Epithelial cell of esophagus (primary cell): ENCODE measurements at regions not wholly inside any gene's neighbourhood (a gene's known extent, or its start where the extent isn't known, plus 50 kb on each side); places are given as distances from the start of the nearest gene placed in this dataset.

Experiments used
- DNase-seq: peaks from one replicate; pipeline ENCODE4 v3.0.0; 2010; ENCODE audit warnings: low read depth
- H3K4me3 ChIP-seq: 2 replicates; pipeline ENCODE4 v1.5.1; 2011; ENCODE audit warnings: mild to moderate bottlenecking, low read length, control low read depth
- TF ChIP-seq, protein P1 (sequence below): IDR thresholded peaks from 2 replicates; pipeline ENCODE4 v1.5.1; 2011; ENCODE audit warnings: low read depth, mild to moderate bottlenecking, low read length, control low read depth, inconsistent platforms; ENCODE audit not compliant: insufficient read depth; ENCODE audit errors: missing control alignments

DNA sequence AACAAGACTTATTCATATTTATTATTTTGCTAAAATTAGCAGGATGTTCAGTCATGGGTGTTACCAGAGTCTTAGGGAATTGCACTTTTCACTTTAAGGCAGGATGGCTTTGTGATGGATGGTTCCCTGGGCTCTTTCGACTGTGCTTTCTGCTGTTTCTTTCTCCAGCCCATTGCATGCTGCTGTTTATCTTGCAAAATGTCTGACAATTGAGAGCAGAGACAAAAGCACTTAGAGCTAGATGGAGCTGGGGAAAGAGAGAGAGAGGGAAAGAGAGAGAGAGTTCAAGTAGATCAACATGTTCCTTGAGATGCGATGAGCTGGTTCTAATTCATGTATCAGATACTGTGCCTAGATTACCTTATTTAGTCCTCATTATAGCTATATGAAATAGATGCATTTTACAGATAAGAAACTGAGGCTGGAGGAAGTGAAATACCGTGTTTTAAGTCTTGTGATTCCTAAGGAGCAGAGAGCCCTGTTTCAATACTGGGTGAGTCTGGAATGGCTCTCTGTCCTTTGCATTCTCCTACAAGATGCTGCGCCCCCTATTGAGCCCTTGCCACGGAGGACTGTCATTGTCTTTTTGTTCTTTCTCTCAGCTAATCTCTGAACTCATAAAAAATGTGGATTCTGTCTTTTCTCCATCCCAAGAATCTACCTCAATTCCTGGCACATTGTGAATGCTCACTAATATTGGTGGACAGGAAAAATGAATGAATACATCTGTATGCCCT lies 227.9 kb downstream of the ALG10B start:
- no peak overlapping the region for H3K4me3 ChIP-seq
- DNase-seq: no peak
- TF ChIP-seq, protein P1, sequence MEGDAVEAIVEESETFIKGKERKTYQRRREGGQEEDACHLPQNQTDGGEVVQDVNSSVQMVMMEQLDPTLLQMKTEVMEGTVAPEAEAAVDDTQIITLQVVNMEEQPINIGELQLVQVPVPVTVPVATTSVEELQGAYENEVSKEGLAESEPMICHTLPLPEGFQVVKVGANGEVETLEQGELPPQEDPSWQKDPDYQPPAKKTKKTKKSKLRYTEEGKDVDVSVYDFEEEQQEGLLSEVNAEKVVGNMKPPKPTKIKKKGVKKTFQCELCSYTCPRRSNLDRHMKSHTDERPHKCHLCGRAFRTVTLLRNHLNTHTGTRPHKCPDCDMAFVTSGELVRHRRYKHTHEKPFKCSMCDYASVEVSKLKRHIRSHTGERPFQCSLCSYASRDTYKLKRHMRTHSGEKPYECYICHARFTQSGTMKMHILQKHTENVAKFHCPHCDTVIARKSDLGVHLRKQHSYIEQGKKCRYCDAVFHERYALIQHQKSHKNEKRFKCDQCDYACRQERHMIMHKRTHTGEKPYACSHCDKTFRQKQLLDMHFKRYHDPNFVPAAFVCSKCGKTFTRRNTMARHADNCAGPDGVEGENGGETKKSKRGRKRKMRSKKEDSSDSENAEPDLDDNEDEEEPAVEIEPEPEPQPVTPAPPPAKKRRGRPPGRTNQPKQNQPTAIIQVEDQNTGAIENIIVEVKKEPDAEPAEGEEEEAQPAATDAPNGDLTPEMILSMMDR: no peak

DNA sequence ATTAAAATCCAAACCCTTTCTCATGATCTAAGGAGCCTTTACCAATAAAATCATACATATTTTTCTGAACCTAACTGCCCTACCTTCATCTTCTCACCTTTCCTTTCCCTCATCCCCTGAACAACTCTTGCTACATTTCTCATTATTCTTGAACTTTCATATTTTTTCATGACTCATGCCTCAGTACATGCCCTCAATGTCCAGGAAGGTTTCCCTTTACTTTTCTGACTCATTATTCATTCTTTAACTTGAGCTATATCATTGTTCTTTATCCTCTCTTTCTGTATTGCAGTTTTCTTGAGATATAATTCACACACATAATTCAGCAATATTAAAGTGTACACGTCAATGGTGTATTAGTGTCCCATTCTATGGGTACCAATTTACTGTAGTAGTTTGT lies 231.0 kb downstream of the ALG10B start:
- DNase-seq: peak; percentile 68

DNA sequence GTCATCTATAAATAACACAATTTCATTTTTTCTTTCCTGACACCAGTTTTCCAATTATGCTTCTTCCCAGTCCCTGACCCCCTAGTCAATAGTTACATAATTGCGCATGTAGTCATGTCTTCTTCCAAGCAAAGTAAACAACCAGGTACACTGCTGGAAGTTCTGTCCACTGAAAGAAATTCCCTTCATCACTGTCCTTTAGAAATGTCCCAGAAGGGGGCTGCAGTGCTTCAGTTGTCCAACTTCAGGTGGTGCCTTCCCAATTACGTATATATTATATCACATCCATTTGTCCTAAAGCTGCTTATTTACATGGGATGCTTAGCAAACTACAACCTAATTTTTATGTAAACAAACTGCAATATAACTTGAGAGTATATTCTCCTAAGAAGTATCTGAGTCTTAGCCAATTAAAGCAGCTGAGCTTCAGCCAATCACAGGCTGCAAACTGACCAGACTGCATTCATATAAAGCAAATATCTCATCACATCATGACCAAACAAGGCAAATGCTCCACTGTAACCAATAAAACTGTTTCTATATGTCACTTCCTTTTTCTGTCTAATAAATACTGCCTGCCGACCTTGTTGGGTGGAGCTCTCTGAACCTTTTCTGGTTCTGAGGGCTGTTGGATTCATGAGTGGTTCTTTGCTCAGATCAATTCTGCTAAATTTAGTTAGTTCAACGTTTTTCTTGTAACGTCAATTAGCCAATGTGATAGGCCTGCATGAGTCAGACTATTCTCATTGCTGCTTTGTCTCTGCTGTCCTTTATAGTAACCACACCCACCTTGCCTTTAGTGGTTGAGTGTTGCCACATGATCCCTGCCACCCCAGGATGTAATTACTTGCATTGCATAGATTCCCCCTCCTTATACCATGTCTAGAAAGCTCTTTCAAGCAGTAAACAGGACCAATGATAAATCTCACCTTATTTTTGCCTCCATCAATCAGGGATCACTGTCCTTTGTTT lies 239.3 kb downstream of the ALG10B start:
- DNase-seq: peak; percentile 53
- TF ChIP-seq, protein P1: no peak
- no peak overlapping the region for H3K4me3 ChIP-seq

More for the DNA sequence above, 231.0 kb downstream of the ALG10B start:
- TF ChIP-seq, protein P1: no peak
- no peak overlapping the region for H3K4me3 ChIP-seq

DNA sequence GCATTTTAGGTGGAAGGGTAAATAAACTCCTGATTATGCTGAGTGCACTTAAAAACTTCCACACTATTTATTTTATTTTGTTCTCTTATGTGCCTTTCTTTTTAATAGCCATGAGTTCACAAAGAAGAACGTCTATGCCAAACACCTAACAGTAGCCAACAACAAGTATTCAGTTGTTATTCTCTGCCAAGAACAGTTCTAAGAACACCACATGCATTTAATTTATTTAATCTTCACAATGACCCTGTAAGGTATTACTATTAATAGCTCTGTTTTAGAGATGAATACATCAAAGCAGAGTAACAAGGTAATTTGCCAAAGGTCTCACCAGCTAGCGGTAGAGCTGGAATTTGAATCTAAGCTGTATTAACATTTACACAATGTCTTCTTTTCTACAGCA lies 240.1 kb downstream of the ALG10B start:
- TF ChIP-seq, protein P1: no peak
- no peak for DNase-seq
- H3K4me3 ChIP-seq: no peak overlapping the region

DNA sequence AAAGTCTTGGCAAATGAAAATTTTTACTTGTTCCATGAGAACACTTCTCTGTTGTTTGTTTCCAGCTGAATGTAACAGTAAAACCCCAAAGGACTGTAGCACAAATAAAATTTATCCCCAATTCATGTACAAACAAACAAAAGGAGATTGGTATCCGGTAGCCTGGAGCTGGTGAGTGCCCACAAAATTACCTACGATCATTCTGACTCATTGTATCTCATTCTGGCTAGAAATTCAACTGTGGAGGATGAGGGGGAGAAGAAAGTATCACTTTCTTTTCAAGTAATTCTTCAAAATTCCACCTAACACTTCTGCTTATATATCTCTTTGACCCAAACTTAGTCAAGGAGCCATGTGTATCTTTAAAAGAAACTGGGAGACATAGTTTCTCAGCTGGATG lies 268.5 kb downstream of the ALG10B start:
- TF ChIP-seq, protein P1: no peak
- H3K4me3 ChIP-seq: no peak overlapping the region
- DNase-seq: peak; percentile 17

DNA sequence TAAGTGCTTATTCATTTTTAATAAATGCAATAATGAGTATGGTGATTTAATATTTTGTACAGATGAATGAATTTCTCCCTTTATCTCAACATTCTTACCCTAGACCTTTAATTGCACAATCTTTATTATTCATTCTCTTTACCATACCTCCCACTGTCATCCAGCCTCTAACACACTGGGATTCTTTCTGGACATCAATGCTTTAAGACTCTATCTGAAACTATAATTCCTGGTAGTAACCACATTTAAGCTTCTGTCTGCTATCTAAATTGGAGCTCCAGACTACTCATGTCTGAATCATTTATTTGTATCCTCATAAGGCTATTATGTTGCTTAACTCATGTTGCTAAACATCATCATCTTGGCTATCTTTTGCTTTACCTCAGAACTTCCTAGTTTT lies 270.2 kb downstream of the ALG10B start:
- DNase-seq: peak; percentile 66
- TF ChIP-seq, protein P1: no peak

DNA sequence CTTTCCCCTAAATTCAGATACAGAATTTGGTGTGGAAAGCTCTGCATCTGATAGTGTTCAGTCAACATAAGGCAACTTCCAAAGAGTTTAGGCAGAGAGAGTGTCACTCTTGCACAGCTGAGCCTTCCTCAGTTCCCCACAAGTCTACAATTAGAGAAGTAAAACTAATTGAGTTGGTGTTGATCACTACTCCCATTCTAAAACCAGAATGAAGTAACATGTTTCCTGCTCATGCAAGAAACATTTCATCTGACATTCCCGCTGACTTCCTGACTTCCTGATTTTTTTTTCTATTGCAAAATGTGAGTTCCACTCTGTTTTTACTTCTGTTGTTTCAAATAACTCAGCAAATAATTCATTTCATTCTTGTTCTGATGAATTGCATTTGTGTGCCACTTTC lies 271.0 kb downstream of the ALG10B start:
- no peak overlapping the region for H3K4me3 ChIP-seq
- DNase-seq: peak; percentile 45
- TF ChIP-seq, protein P1: no peak

More for the DNA sequence above, 270.2 kb downstream of the ALG10B start:
- H3K4me3 ChIP-seq: no peak overlapping the region
